ENCODE measurements at regions not wholly inside any gene's neighbourhood (a gene's known extent, or its start where the extent isn't known, plus 50 kb on each side); places are given as distances from the start of the nearest gene placed in this dataset.

GRCh38 chr1:186750257-186750656 lies 70.0 kb upstream of the PTGS2 start:
- no CpG with 5 or more reads among the region's 1 CpG for WGBS, 2 experiments (ENCODE audit: extremely low coverage in 2 of 2, insufficient read length in 1 of 2)
- Histone ChIP-seq H3K27ac (ENCODE audit: insufficient read depth, low read length) (no peak overlapping the region), H2BK5ac (ENCODE audit: low read depth, low read length, poor library complexity, severe bottlenecking) (no peak overlapping the region), H3K36me3 (ENCODE audit: control insufficient read depth, insufficient read depth, low read length) (no peaks in the 10 kb centered on the region), H3K79me1 (ENCODE audit: low read depth in 1 of 2, low read length in 2 of 2) (no peaks in the 10 kb centered on the region), H3K4me2 (ENCODE audit: low read depth, low read length) (no peak overlapping the region), H4K91ac (ENCODE audit: insufficient read depth, low read depth, low read length) (no peak overlapping the region), H4K5ac (ENCODE audit: low read depth, low read length) (no peak overlapping the region), H3K56ac (ENCODE audit: extremely low read depth, insufficient read depth, low read length) (no peak overlapping the region), H3K4ac (ENCODE audit: low read depth, low read length) (no peak overlapping the region), H3K23ac (ENCODE audit: low read depth, low read length) (no peak overlapping the region), H4K8ac (ENCODE audit: low read depth in 2 of 2, low read length in 2 of 2) (no peak overlapping the region), H3K27me3 (ENCODE audit: control insufficient read depth, insufficient read depth, low read length) (no peaks in the 10 kb centered on the region), H2BK120ac (ENCODE audit: low read depth, low read length) (no peak overlapping the region), H3K4me1 (ENCODE audit: control insufficient read depth, insufficient read depth, low read length) (no peaks in the 10 kb centered on the region; the same call in 1 of the 2 replicates), H2AK9ac (replicated peaks; ENCODE audit: low read depth, low read length, poor library complexity) (no peak overlapping the region), H2BK15ac (ENCODE audit: low read depth, low read length) (no peak overlapping the region), H2BK20ac (ENCODE audit: low read depth, low read length) (no peak overlapping the region), H2AFZ (replicated peaks; ENCODE audit: low read length, poor library complexity) (no peak overlapping the region), H3K9me1 (ENCODE audit: insufficient read depth, low read length) (no peaks in the 10 kb centered on the region), H3K4me3 (ENCODE audit: insufficient read depth, low read depth, low read length) (no peak overlapping the region), H3K9ac (ENCODE audit: low read depth, low read length) (no peak overlapping the region), H3K14ac (replicated peaks; ENCODE audit: low read depth, low read length) (no peak overlapping the region), H3K9me3 (ENCODE audit: control insufficient read depth, insufficient read depth, low read length) (peaks cover 8% of the 10 kb centered on the region), H4K20me1 (ENCODE audit: insufficient read depth, low read length) (no peaks in the 10 kb centered on the region), H2AK5ac (ENCODE audit: low read depth, low read length) (no peak overlapping the region), H3K18ac (ENCODE audit: low read depth, low read length) (no peak overlapping the region)
- ATAC-seq (ENCODE audit: low read depth): no peak
- in situ Hi-C loops (cut with MboI; ENCODE audit: low sequenced_read_pairs) (no loop called here), dilution Hi-C loops (cut with HindIII; ENCODE audit: low sequenced_read_pairs, unreplicated experiment) (no loop called here), intact Hi-C loops (cut with micrococcal nuclease) (no loop called here)
- CTCF ChIA-PET: no interaction called here
- TF ChIP-seq FOS (IDR thresholded peaks at IDR 0.05; ENCODE audit: low read depth, low read length) (no peak), CTCF (conservative IDR thresholded peaks at IDR 0.05; ENCODE audit: low read depth, low read length) (no peak), RCOR1 (IDR thresholded peaks at IDR 0.05; ENCODE audit: insufficient replicate concordance, low read length) (no peak), RAD21 (IDR thresholded peaks at IDR 0.05; ENCODE audit: low read length) (no peak), POLR2A (IDR thresholded peaks at IDR 0.05; ENCODE audit: low read depth, low read length) (no peak), NFE2L2 (IDR thresholded peaks at IDR 0.05; ENCODE audit: low read depth, low read length) (no peak), MAZ (IDR thresholded peaks at IDR 0.05; ENCODE audit: borderline replicate concordance, low read depth, low read length) (no peak), CEBPB (IDR thresholded peaks at IDR 0.05; ENCODE audit: low read depth, low read length) (no peak), USF2 (IDR thresholded peaks at IDR 0.05; ENCODE audit: low read depth, low read length) (no peak), RFX5 (IDR thresholded peaks at IDR 0.05; ENCODE audit: low read depth, low read length) (no peak), ELK1 (IDR thresholded peaks at IDR 0.05; ENCODE audit: borderline replicate concordance, low read depth, low read length) (no peak), MXI1 (IDR thresholded peaks at IDR 0.05; ENCODE audit: borderline replicate concordance, low read depth, low read length) (no peak), SMC3 (IDR thresholded peaks at IDR 0.05; ENCODE audit: low read depth, low read length) (no peak), MAFK (IDR thresholded peaks at IDR 0.05; ENCODE audit: low read depth, low read length) (no peak), BHLHE40 (IDR thresholded peaks at IDR 0.05; ENCODE audit: low read depth, low read length) (no peak)
- no TSS peak for BruUV-seq (replicated peaks)
- POLR2A ChIA-PET (ENCODE audit: unreplicated experiment): no interaction called here
- no peak for DNase-seq
